Immature natural killer cell (primary cell): ENCODE measurements at regions not wholly inside any gene's neighbourhood (a gene's known extent, or its start where the extent isn't known, plus 50 kb on each side); places are given as distances from the start of the nearest gene placed in this dataset.
"Not testable (repeated sequence)": the region's sequence is repeated elsewhere in the genome, so short reads cannot be mapped to it uniquely, and the experiment has no call there.

ENCODE experiments used
- DNase-seq, 3 donors: peaks; one replicate each; pipeline ENCODE4 v3.0.0; 2022; ENCODE audit warnings: mixed read lengths in 1 of 3
- H3K27ac Mint-ChIP-seq, 6 donors: one replicate each; pipeline ENCODE4 v1.8.0; 2020; ENCODE audit warnings: mixed read lengths in 6 of 6, mild to moderate bottlenecking in 5 of 6, inconsistent platforms in 4 of 6, moderate library complexity in 3 of 6
- H3K27me3 Mint-ChIP-seq, 3 donors: one replicate each; pipeline ENCODE4 v1.8.0; 2020 to 2021; ENCODE audit warnings: low read depth in 3 of 3, mild to moderate bottlenecking in 3 of 3, mixed read lengths in 3 of 3, moderate library complexity in 3 of 3, inconsistent platforms in 1 of 3
- H3K36me3 Mint-ChIP-seq, 3 donors: one replicate each; pipeline ENCODE4 v1.8.0; 2020; ENCODE audit warnings: mixed read lengths in 3 of 3, inconsistent platforms in 2 of 3, mild to moderate bottlenecking in 2 of 3
- H3K4me1 Mint-ChIP-seq, 2 donors: one replicate each; pipeline ENCODE4 v1.8.0; 2020; ENCODE audit warnings: inconsistent platforms in 2 of 2, mild to moderate bottlenecking in 2 of 2, mixed read lengths in 2 of 2, moderate library complexity in 1 of 2
- H3K4me3 Mint-ChIP-seq, 5 donors: one replicate each; pipeline ENCODE4 v1.8.0; 2020; ENCODE audit warnings: mild to moderate bottlenecking in 5 of 5, mixed read lengths in 5 of 5, inconsistent platforms in 3 of 5, moderate library complexity in 3 of 5
- H3K9me3 Mint-ChIP-seq, 6 donors: one replicate each; pipeline ENCODE4 v1.8.0; 2020; ENCODE audit warnings: mild to moderate bottlenecking in 6 of 6, mixed read lengths in 6 of 6, inconsistent platforms in 4 of 6, moderate library complexity in 3 of 6

- DNase-seq = no peak
- Mint-ChIP-seq H3K27me3 (no peaks in the 10 kb centered on the region), H3K9me3 (peaks cover 0 to 1% (median 0%) of the 10 kb centered on the region in 6 donors), H3K4me1 (peaks cover 67 to 69% of the 10 kb centered on the region in 2 donors), H3K36me3 (peaks cover 0 to 17% (median 0%) of the 10 kb centered on the region in 3 donors), H3K4me3 (peak overlapping the region in 2 of 5 donors; percentile 80 to 82), H3K27ac (peak overlapping the region in 4 of 6 donors; percentile 60 to 81 (median 72))
These were observed 117.8 kb downstream of the DUSP6 start for GRCh38 chr12:89234324-89235114.

DNA sequence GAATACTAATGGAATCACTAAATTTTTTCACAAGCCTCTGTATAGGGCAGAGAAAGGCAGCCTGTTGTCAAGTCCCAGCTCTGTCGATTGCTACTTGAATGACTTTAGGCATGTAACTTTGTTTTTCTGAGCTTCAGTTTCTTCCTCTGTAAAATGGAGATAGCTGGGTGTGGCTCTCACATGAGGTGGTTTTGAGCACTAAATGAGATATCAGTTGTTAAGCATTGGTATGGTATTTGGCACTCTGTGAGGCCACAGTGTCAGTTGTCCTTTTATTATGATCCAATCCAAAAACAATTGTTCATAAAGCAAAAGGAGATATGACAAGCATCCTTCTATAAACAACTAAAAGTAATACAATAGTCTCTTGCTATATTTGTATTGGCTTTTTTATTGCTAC is 120.6 kb downstream of the DUSP6 start:
- H3K27ac Mint-ChIP-seq = peak overlapping the region in 5 of 6 donors; percentile 8 to 71 (median 51)
- H3K27me3 Mint-ChIP-seq = no peaks in the 10 kb centered on the region
- peaks cover 74 to 81% of the 10 kb centered on the region in 2 donors for H3K4me1 Mint-ChIP-seq
- H3K9me3 Mint-ChIP-seq = no peaks in the 10 kb centered on the region
- H3K36me3 Mint-ChIP-seq = peaks cover 0 to 5% (median 0%) of the 10 kb centered on the region in 3 donors
- no peak for DNase-seq
- H3K4me3 Mint-ChIP-seq = peak overlapping the region in 2 of 5 donors; percentile 2 to 9

DNA sequence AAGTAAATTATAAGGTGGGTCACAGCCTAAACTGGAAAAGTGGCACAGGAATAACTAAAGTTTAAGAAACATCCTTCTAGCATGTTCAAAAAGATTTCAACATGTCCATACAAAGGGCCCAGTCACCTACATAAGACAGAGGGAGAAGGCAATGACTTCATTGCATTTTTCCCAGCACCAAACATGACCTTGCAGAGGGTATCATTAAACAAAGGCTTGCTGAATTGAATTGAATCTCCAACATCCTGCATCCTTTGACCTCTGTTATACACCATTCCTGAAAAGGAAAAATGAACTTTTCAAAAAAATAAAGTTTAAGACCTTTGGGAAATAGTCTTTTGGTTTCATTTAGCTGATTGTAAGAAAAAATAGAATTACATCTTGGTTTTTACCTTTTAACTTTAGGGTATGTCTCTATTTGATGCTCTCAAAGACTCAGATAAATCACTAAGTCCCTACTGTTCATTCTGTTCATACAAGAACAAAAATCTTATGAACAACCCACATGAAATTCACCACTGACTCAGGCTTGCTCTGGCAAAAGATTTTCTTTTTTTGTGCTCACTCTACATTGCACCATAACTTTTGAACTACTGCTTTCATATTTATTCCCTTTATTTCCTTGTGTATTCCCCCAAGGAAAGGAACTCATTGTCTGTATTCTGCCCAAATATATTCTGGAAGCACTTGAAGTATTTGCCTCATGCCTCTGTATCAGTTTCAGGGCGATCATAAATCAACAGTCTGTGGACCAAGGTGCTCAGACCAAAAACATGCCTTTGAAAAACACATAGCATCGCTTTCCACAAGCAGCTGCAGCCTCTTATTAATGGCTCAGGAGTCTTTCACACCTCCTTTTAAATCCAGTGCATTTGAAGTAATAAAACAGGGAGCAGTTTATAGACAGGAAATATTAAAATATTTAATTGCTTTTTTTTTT is 121.7 kb downstream of the DUSP6 start:
- H3K27ac Mint-ChIP-seq = peak overlapping the region in 1 of 6 donors; percentile 7

DNA sequence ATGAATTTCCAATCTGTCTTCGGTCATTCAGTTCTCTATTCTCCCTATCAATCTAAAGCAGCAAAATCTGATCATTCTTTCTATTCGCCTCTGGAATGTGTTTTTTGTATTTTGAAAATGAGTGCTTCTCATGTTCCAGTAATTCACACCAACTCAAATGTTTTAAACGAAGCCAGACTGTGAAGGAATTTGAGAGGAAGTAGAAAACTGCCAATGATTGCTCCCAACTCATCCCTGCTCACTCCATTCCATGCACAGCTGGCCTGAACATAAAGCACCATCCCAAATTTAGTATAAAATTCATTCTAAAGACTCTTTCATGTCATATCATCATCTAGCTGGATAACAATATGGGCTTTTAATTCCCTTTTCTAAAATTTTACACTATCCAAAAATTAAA is 123.8 kb downstream of the DUSP6 start:
- no peaks in the 10 kb centered on the region for H3K9me3 Mint-ChIP-seq
- H3K27me3 Mint-ChIP-seq = no peaks in the 10 kb centered on the region
- H3K36me3 Mint-ChIP-seq = no peaks in the 10 kb centered on the region
- peak overlapping the region in 4 of 6 donors; percentile 26 to 55 (median 52) for H3K27ac Mint-ChIP-seq
- peaks cover 79 to 86% of the 10 kb centered on the region in 2 donors for H3K4me1 Mint-ChIP-seq
- H3K4me3 Mint-ChIP-seq = peak overlapping the region in 2 of 5 donors; percentile 15 to 52
- DNase-seq = no peak

More for the DNA sequence above, 121.7 kb downstream of the DUSP6 start:
- Mint-ChIP-seq H3K4me3 (no peak overlapping the region), H3K36me3 (peaks cover 0 to 4% (median 0%) of the 10 kb centered on the region in 3 donors), H3K4me1 (peaks cover 73 to 81% of the 10 kb centered on the region in 2 donors), H3K9me3 (no peaks in the 10 kb centered on the region), H3K27me3 (no peaks in the 10 kb centered on the region)
- DNase-seq = no peak

DNA sequence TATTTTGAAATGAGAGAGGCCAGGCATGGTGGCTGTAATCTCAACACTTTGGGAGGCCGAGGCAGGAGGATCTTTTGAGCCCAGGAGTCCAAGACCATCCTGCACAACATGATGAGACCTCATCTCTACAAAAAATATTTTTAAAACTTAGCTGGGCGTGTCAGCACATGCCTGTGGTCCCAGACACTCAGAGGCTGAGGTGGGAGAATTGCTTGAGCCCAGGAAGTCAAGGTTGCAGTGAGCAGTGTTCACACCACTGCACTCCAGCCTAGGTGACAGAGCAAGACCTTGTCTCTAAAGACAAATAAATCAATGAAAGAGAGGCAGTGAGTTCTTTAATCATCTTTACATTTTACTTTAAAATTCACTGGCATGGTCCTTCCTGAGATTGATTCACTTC is 124.5 kb downstream of the DUSP6 start:
- Mint-ChIP-seq H3K9me3 (no peaks in the 10 kb centered on the region), H3K27me3 (no peaks in the 10 kb centered on the region), H3K27ac (peak overlapping the region; percentile 20 to 77 (median 54)), H3K4me3 (peak overlapping the region; percentile 7 to 67 (median 44)), H3K36me3 (no peaks in the 10 kb centered on the region), H3K4me1 (peaks cover 80 to 88% of the 10 kb centered on the region in 2 donors)
- no peak for DNase-seq

GRCh38 chr12:89225808-89226411 is 126.4 kb downstream of the DUSP6 start:
- Mint-ChIP-seq H3K4me1 (peaks cover 74 to 82% of the 10 kb centered on the region in 2 donors), H3K4me3 (peak overlapping the region in 4 of 5 donors; percentile 56 to 77 (median 70)), H3K36me3 (no peaks in the 10 kb centered on the region), H3K27me3 (peaks cover 0 to 3% (median 0%) of the 10 kb centered on the region in 3 donors), H3K9me3 (no peaks in the 10 kb centered on the region), H3K27ac (peak overlapping the region; percentile 73 to 92 (median 86))
- DNase-seq = no peak

DNA sequence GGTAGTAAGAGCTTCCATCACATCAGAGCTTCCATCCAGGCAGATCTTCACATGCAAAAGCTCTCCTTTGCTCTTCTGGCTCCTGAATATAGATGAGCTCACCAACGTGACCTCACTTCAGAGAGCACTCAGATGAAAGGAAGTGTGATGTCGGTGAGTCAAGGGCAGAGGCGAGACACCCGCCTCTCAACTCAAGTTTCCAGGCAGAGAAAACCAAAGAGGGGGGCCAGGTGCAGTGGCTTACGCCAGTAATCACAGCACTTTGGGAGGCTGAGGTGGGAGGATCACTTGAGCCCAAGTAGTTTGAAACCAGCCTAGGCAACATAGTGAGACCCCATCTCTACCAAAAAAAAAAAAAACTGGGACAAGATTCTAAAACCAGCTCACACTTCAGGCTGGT is 126.9 kb downstream of the DUSP6 start:
- no peaks in the 10 kb centered on the region for H3K36me3 Mint-ChIP-seq
- H3K27me3 Mint-ChIP-seq = peaks cover 0 to 3% (median 0%) of the 10 kb centered on the region in 3 donors
- peak overlapping the region; percentile 46 to 77 (median 74) for H3K4me3 Mint-ChIP-seq
- peak overlapping the region; percentile 73 to 92 (median 82) for H3K27ac Mint-ChIP-seq
- H3K9me3 Mint-ChIP-seq = no peaks in the 10 kb centered on the region
- DNase-seq = peak; percentile 49 to 59 (median 57)
- H3K4me1 Mint-ChIP-seq = peaks cover 71 to 78% of the 10 kb centered on the region in 2 donors

DNA sequence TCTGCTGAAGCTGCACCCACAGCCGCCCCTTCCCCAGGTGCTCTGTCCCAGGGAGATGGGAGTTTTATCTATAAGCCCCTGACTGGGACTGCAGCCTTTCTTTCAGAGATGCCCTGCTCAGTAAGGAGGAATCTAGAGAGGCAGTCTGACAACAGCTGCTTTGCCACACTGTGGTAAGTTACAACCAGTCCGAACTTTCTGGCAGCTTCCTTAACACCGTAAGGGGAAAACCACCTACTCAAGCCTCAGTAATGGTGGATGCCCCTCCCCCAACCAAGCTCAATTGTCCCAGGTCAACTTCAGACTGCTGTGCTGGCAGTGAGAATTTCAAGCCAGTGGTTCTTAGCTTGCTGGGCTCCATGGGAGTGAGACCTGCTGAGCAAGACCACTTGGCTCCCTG is 129.7 kb downstream of the DUSP6 start:
- not testable (repeated sequence) for H3K9me3 Mint-ChIP-seq, H3K36me3 Mint-ChIP-seq, H3K27me3 Mint-ChIP-seq
- Mint-ChIP-seq H3K4me1 (peaks cover 53 to 60% of the 10 kb centered on the region in 2 donors), H3K27ac (peak overlapping the region in 2 of 6 donors; percentile 12 to 80), H3K4me3 (peak overlapping the region in 2 of 5 donors; percentile 31 to 34)
- DNase-seq = peak in 2 of 3 donors; percentile 12 to 21

- Mint-ChIP-seq H3K27ac (no peak overlapping the region), H3K36me3 (peaks cover 0 to 4% (median 0%) of the 10 kb centered on the region in 3 donors), H3K4me1 (peaks cover 9% of the 10 kb centered on the region in 2 donors), H3K27me3 (peaks cover 0 to 2% (median 1%) of the 10 kb centered on the region in 3 donors), H3K9me3 (peaks cover 0 to 2% (median 0%) of the 10 kb centered on the region in 6 donors), H3K4me3 (no peak overlapping the region)
- no peak for DNase-seq
These were observed 134.8 kb downstream of the DUSP6 start for GRCh38 chr12:89217472-89217871.

DNA sequence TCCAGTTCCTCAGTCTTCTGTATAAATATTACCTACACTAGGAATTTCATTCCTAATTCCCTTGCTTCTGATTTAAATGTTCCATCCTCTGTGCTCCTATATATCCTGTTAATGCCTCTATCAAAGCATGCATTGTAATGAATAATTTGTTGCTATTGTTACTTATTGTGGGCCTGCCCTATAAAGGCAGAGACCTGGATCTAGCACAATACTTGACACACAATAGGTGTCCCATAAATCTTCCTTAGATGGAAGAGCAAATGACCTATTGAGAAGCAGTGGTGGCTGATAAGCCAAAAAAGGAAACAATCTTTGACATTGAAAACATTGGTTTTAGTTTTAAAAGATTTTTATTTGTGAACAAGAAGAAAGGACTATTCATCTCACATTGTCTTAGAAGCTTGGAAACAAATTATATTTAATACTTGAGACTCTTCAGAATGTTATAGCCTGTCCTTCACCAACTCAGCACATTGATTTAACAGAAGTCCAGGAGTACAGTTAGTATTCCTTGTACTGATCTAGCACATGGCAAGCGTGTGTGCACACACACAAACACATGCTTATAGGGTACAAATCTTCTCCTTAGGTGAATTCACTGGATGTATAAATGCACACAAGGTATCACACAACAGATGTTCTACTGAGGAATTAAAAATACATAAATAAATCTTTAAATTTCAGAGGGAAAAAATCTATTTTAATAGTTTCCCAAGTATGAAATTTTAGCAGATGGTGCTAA is 135.9 kb downstream of the DUSP6 start:
- Mint-ChIP-seq H3K9me3 (peaks cover 0 to 2% (median 0%) of the 10 kb centered on the region in 6 donors), H3K27ac (no peak overlapping the region), H3K36me3 (peaks cover 0 to 4% (median 0%) of the 10 kb centered on the region in 3 donors), H3K4me3 (no peak overlapping the region), H3K27me3 (peaks cover 0 to 2% (median 2%) of the 10 kb centered on the region in 3 donors), H3K4me1 (peaks cover 0 to 3% of the 10 kb centered on the region in 2 donors)
- DNase-seq = no peak

DNA sequence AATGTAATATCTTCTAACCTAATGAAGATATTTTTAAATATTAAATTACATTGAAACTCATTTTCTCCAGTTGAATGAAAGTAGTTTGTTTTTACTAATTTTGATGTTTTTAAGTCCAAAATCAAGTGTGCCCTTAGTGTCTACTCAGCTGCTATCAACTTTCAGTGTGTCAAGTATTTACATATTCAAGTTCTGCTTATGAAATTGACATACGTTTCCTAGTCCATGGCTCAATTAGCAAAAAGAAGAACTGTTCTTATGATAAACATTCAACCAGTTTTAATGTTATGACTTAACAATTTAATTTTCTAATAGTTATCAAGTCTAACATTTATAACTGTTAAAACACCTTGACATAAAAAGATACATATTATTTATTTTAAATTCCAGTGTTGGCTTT is 137.1 kb downstream of the DUSP6 start:
- no peak overlapping the region for H3K4me3 Mint-ChIP-seq
- H3K27ac Mint-ChIP-seq = no peak overlapping the region
- H3K4me1 Mint-ChIP-seq = peaks cover 0 to 3% of the 10 kb centered on the region in 2 donors
- H3K36me3 Mint-ChIP-seq = peaks cover 0 to 4% (median 0%) of the 10 kb centered on the region in 3 donors
- no peak for DNase-seq
- H3K27me3 Mint-ChIP-seq = peaks cover 0 to 5% (median 2%) of the 10 kb centered on the region in 3 donors
- H3K9me3 Mint-ChIP-seq = peaks cover 0 to 2% (median 0%) of the 10 kb centered on the region in 6 donors

DNA sequence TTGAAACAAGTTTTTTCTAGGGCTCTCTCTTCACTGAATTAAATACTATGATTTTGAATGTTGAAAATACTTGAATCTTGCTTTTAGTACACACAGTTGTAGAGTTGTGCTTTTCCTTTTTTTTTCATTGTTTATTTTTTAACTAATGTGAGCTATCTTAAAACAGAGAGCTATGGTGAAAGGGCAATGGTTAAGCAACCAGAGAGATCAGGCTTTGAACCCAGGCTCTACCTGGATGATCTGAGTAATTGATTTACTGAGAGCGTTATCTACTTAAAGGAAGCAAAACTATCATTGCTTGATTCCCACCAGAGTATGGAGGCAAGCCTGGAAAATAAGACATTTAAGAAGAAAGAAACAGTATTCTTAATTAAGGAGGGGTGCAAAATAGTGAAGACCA is 138.6 kb downstream of the DUSP6 start:
- H3K4me3 Mint-ChIP-seq = no peak overlapping the region
- H3K4me1 Mint-ChIP-seq = peaks cover 0 to 3% of the 10 kb centered on the region in 2 donors
- no peak overlapping the region for H3K27ac Mint-ChIP-seq
- H3K36me3 Mint-ChIP-seq = peaks cover 0 to 4% (median 0%) of the 10 kb centered on the region in 3 donors
- H3K9me3 Mint-ChIP-seq = peaks cover 0 to 2% (median 0%) of the 10 kb centered on the region in 6 donors
- no peak for DNase-seq
- H3K27me3 Mint-ChIP-seq = peaks cover 0 to 6% (median 2%) of the 10 kb centered on the region in 3 donors
